NCI-H2196 (cell line): ENCODE measurements at regions not wholly inside any gene's neighbourhood (a gene's known extent, or its start where the extent isn't known, plus 50 kb on each side); places are given as distances from the start of the nearest gene placed in this dataset.

Experiments
- DNase-seq: peaks from one replicate; lab custom pipeline; 2025; ENCODE audit not compliant: unreplicated experiment; lab: John Stamatoyannopoulos, UW

- DNase-seq = no peak
These were observed 441.4 kb downstream of the SH3GL2 start for GRCh38 chr9:18020121-18020745.

GRCh38 chr9:18022642-18023041 is 443.8 kb downstream of the SH3GL2 start:
- no peak for DNase-seq

- DNase-seq = no peak
These were observed 444.5 kb downstream of the SH3GL2 start for GRCh38 chr9:18023332-18023731.

GRCh38 chr9:18032636-18033035 is 441.3 kb upstream of the ADAMTSL1 start:
- no peak for DNase-seq

- DNase-seq = no peak
These were observed 437.3 kb upstream of the ADAMTSL1 start for GRCh38 chr9:18036422-18037187.

- no peak for DNase-seq
These were observed 436.0 kb upstream of the ADAMTSL1 start for GRCh38 chr9:18037981-18038380.

- DNase-seq = no peak
These were observed 433.6 kb upstream of the ADAMTSL1 start for GRCh38 chr9:18040327-18040726.

GRCh38 chr9:18043978-18044377 is 430.0 kb upstream of the ADAMTSL1 start:
- DNase-seq = no peak

GRCh38 chr9:18045326-18045725 is 428.6 kb upstream of the ADAMTSL1 start:
- DNase-seq = no peak

- no peak for DNase-seq
These were observed 427.9 kb upstream of the ADAMTSL1 start for GRCh38 chr9:18046068-18046467.

- no peak for DNase-seq
These were observed 422.3 kb upstream of the ADAMTSL1 start for GRCh38 chr9:18051638-18052037.

- DNase-seq = no peak
These were observed 421.9 kb upstream of the ADAMTSL1 start for GRCh38 chr9:18052060-18052459.

- DNase-seq = no peak
These were observed 417.5 kb upstream of the ADAMTSL1 start for GRCh38 chr9:18056269-18056992.

GRCh38 chr9:18056993-18057369 is 417.0 kb upstream of the ADAMTSL1 start:
- DNase-seq = no peak

GRCh38 chr9:18058564-18059442 is 415.1 kb upstream of the ADAMTSL1 start:
- DNase-seq = no peak

GRCh38 chr9:18059447-18059846 is 414.5 kb upstream of the ADAMTSL1 start:
- no peak for DNase-seq

GRCh38 chr9:18060269-18060934 is 413.6 kb upstream of the ADAMTSL1 start:
- no peak for DNase-seq

GRCh38 chr9:18061332-18061731 is 412.6 kb upstream of the ADAMTSL1 start:
- no peak for DNase-seq

GRCh38 chr9:18061856-18062255 is 412.1 kb upstream of the ADAMTSL1 start:
- DNase-seq = no peak

- no peak for DNase-seq
These were observed 410.0 kb upstream of the ADAMTSL1 start for GRCh38 chr9:18063856-18064390.
